Cardiac septum (tissue), 1 donor: ENCODE measurements at regions not wholly inside any gene's neighbourhood (a gene's known extent, or its start where the extent isn't known, plus 50 kb on each side); places are given as distances from the start of the nearest gene placed in this dataset.
"Not testable (repeated sequence)": the region's sequence is repeated elsewhere in the genome, so short reads cannot be mapped to it uniquely, and the experiment has no call there.

Experiments used
- DNase-seq: peaks from one replicate; pipeline ENCODE4 v3.0.0-alpha.2; 2020; ENCODE audit warnings: low spot score
- intact Hi-C: fragments of 100-400 bp; cut with DNase I; formaldehyde crosslinking; loops from one replicate; pipeline ENCODE4 v1.14.0; 2022
- donor health status: DM: no; HTN: no; CAD: no.

GRCh38 chr1:206256935-206257334 lies 53.6 kb downstream of the SRGAP2 start:
- DNase-seq, intact Hi-C loops: not testable (repeated sequence)

DNA sequence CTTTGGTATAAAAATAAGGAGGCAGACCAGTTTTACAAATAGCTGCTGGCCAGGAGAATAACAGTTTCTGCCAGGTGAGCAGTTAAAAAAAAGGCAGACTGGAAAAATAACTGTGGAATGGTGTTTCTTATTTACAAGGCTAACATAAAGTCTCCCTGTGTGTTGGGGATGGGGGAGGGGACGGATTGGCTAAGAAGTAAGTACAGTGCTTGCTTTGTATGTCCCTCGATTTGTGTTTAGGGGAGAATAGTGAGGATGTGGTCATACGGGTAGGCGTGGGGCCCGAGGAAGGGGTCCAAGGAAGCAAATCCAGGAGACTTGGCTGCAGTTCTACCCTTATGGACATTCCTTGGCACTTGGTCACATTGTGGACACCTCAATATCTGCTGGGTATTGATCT lies 58.1 kb downstream of the SRGAP2 start:
- intact Hi-C loops: not testable (repeated sequence)

DNA sequence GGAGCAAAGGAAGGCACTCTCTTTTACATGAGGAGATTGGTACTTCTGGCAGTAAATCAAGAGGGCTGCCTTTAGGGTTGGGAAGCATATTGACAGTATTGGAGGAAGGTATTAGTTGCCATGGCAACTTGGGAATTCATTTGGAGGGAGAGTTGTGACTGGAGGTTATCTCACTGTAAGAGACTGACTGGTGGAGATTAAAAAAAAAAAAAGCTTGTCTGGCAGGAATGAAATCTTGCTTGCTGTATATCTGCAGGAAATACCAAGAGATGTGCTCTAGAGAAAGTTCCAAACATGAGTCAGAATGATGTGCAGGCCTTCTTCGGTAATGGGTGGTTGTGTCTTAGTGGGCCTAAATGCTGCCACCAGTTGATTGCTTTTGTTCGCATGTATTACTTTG lies 59.1 kb downstream of the SRGAP2 start:
- intact Hi-C loops, DNase-seq: not testable (repeated sequence)

More for the DNA sequence above, 58.1 kb downstream of the SRGAP2 start:
- not testable (repeated sequence) for DNase-seq

DNA sequence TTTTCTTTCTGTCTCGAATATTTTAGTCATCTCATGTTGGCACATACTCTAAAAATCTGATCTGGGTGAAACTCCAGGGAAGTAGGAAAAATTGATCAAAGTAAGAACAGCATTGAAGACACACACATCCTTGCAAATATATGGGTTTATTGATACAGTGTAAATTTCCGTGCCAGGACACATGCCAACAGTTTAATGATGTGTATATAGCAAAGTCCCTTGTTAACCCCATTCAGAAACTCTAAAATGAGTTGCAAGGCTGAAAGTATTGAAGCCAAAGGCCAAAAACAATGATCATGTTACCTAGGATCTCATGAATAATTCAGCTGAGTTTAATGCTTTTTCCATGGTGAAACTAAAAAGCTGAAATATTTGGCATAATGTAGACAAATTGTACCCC lies 61.6 kb downstream of the SRGAP2 start:
- DNase-seq, intact Hi-C loops: not testable (repeated sequence)

GRCh38 chr1:206271153-206271552 lies 67.8 kb downstream of the SRGAP2 start:
- DNase-seq, intact Hi-C loops: not testable (repeated sequence)

GRCh38 chr1:206273104-206273503 lies 69.8 kb downstream of the SRGAP2 start:
- DNase-seq, intact Hi-C loops: not testable (repeated sequence)

- DNase-seq, intact Hi-C loops: not testable (repeated sequence)
Measured at GRCh38 chr1:206276143-206276542, 72.8 kb downstream of the SRGAP2 start.

- DNase-seq, intact Hi-C loops: not testable (repeated sequence)
Measured at GRCh38 chr1:206278683-206279082, 75.3 kb downstream of the SRGAP2 start.

DNA sequence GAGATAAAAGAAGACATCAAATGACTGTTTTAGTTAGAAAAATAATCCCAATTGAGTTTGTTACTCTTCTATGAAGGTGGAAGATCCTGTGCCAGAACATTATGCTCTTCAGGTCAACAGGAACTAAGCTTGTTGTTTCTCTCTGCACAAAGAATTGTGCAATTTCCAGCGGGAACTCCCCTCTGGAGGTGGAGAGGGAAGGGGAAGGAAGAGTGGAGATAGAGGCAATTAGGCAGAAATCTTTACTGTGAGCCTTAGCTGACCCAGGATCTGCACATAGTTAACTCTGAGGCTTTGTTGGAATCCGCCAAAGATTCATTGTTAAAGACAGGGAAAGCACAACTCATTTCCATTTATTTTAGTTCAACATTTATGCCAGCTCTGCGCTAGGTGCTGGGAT lies 77.3 kb downstream of the SRGAP2 start:
- DNase-seq, intact Hi-C loops: not testable (repeated sequence)

DNA sequence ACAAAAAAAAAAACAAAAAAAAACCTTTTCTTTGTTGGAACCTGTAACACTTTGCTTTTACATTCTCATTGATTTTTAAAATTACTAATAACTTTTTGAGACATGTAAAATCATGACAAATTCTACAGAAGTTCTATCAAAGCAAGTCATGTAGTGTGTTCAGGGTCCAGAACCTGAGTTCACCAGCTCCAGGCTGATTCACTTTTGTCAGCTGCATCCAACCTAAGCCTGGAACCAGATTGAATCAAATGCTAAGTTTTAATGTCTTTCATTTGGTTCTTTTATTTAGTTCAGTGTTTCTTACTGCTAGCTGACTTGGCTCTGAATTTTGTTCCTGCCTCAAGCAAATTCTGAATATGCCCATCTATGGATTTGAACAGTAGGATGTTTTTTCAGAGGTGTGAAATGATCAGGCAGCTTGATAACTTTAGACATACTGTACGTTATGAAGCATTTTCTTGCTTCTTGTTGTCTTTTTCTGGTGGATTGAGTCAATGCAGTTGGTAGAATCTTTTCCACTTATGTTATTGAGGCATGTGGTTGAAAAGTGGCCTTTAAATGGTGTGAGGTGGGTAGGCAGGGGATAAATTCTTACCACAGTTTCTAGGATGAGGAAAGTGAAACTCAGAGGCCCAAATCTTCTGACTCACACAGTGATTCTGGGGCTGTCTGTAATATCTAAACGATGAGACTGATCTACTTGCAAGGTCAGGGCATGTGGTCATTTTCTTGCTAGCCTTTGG lies 78.7 kb downstream of the SRGAP2 start:
- DNase-seq, intact Hi-C loops: not testable (repeated sequence)

DNA sequence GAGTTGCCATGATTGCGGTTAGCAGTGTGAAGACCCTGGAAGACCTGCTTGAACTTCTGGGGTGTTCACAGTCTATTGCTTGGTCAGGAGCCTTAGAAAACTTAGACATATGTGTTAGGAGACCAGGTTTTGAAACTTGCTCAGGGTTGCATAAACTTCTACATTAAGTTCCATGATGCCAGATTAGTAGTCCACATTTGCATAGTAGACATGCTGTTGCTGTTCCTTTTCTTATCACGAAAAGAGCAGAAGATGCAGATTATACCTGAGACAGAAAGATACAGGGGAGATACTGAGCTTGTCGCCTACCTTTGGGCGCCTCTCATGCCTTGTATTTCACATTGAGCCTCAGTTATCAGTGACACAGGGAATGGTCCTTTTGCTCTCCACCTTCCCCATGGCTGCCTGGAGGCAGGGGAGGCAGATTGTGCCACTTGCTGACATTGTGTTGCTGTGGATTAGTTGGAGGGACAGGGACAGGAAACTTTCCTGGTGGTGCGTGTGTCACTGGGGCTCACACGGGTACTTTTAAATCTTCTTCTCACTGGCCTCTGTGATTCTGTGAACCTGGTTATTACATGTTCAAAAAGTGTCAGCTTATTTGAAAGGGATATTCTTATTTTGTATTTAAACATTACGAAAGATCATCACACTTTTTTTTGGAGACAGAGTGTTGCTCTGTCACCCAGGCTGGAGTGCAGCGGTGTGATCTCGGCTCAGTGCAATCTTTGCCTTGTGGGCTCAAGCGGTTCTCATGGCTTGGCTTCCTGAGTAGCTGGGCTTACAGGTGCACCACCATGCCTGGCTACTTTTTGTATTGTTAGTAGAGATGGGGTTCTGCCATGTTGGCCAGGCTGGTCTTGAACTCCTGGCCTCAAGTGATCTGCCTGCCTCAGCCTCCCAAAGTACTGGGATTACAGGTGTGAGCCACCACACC lies 82.0 kb downstream of the SRGAP2 start:
- intact Hi-C loops, DNase-seq: not testable (repeated sequence)

DNA sequence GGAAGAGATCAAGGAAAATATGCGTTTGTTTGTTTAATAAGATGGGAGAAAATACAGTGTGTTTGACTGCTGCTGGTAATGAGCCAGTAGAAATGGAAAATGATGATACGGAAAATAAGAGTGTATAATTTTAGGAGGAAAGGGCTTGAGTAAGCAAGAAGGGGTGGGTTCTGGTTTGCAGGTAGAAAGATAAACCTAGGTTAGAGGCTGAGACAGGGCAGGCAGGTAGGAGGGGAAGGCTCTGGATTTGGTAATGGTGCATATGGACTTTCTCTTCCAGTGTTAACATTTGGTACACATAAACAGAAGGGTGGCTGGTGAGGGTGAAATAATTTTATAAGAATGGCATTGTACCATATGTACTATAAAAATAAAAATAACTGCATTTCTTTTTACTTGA lies 84.4 kb downstream of the SRGAP2 start:
- intact Hi-C loops, DNase-seq: not testable (repeated sequence)

GRCh38 chr1:206288453-206288852 lies 85.1 kb downstream of the SRGAP2 start:
- intact Hi-C loops, DNase-seq: not testable (repeated sequence)

- intact Hi-C loops, DNase-seq: not testable (repeated sequence)
Measured at GRCh38 chr1:206297145-206298031, 94.0 kb downstream of the SRGAP2 start.

- intact Hi-C loops, DNase-seq: not testable (repeated sequence)
Measured at GRCh38 chr1:206298032-206298392, 94.7 kb downstream of the SRGAP2 start.

DNA sequence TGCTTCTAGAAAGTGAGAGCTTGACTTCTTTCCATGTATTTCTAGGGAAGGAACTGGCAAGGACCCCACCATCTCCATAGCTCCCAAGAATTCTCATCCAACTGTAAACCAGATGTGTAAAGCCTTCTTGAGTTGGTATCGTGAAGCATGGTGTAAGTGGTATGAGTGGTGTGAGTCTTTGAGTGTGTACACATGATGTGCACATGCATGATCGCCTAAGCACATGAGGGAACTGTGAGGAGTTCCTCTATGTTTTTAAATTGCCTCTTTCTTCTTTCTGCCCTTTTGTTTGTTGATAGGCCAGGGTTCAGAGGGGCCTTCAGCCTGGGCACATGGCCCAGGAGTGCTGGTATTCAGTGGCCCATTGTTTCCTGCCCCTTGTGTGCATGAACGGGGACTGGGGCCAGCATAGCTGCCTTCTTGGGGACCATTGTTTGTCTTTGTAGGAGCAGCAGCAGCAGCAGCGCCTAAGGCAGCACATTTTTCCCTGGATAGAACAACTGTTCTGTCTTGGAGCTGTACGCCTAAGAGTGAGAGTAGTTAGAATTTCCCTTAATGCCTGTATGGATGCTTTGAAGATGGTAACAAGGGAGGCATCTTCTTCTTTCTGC lies 95.9 kb downstream of the SRGAP2 start:
- DNase-seq, intact Hi-C loops: not testable (repeated sequence)

GRCh38 chr1:206299942-206300341 lies 96.6 kb downstream of the SRGAP2 start:
- intact Hi-C loops, DNase-seq: not testable (repeated sequence)

GRCh38 chr1:206302056-206302455 lies 98.7 kb downstream of the SRGAP2 start:
- DNase-seq, intact Hi-C loops: not testable (repeated sequence)

DNA sequence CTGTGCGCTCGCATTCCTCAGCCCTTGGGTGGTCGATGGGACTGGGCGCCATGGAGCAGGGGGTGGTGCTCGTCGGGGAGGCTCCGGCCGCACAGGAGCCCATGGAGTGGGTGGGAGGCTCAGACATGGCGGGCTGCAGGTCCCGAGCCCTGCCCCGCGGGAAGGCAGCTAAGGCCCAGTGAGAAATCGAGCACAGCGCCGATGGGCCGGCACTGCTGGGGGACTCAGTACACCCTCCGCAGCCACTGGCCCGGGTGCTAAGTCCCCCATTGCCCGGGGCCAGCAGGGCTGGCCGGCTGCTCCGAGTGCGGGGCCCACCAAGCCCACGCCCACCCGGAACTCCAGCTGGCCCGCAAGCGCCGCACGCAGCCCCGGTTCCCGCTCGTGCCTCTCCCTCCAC lies 104.1 kb downstream of the SRGAP2 start:
- DNase-seq, intact Hi-C loops: not testable (repeated sequence)
